PC-3 (cell line): ENCODE measurements at regions not wholly inside any gene's neighbourhood (a gene's known extent, or its start where the extent isn't known, plus 50 kb on each side); places are given as distances from the start of the nearest gene placed in this dataset.

ENCODE experiments used
- ATAC-seq: fragments of 200-7000 bp; cut with Tn5 transposase; 2 replicates; pipeline ENCODE4 v1.9.1; 2020; ENCODE audit warnings: mild to moderate bottlenecking, moderate library complexity
- BruUV-seq: library from RNA; stranded (reverse); fragments of 400-500 nt; replicated peaks from 2 replicates; lab custom pipeline; 2021; lab: Mats Ljungman, UMichigan
- CTCF ChIA-PET: fragments of 300-600 bp; sonication (Branson Sonifier 250); formaldehyde crosslinking; loops from one replicate; lab custom pipeline; 2022; ENCODE audit warnings: antibody characterized with exemption; lab: Charles Lee
- POLR2A ChIA-PET: fragments of 300-600 bp; sonication (Branson Sonifier 250); formaldehyde crosslinking; loops from one replicate; lab custom pipeline; 2022; ENCODE audit warnings: antibody characterized with exemption; ENCODE audit not compliant: unreplicated experiment; lab: Charles Lee
- DNase-seq: peaks from one replicate; pipeline ENCODE4 v3.0.0-alpha.2; 2015
- H2AFZ ChIP-seq: fragments of 300-600 bp; sonication (generic); 2 replicates; pipeline ENCODE4 v1.6.0; 2016; ENCODE audit warnings: antibody characterized with exemption, low read length
- H3F3A ChIP-seq: fragments of 300-600 bp; sonication (generic); one replicate; pipeline ENCODE4 v1.6.0; 2017; ENCODE audit warnings: antibody characterized with exemption, low read length, control low read depth, mild to moderate bottlenecking; ENCODE audit not compliant: unreplicated experiment
- H3K27ac ChIP-seq: fragments of 300-600 bp; sonication (generic); 2 replicates; pipeline ENCODE4 v1.5.1; 2016; ENCODE audit warnings: mild to moderate bottlenecking, low read length
- H3K27me3 ChIP-seq: fragments of 300-600 bp; sonication (generic); 2 replicates; pipeline ENCODE4 v1.6.1; 2016; ENCODE audit warnings: low read length, mixed read lengths
- H3K36me3 ChIP-seq: fragments of 300-600 bp; sonication (generic); 2 replicates; pipeline ENCODE4 v1.6.1; 2016; ENCODE audit warnings: low read depth, mixed run types, low read length, mixed read lengths
- H3K4me1 ChIP-seq: fragments of 300-600 bp; sonication (generic); 2 replicates; pipeline ENCODE4 v1.5.1; 2016; ENCODE audit warnings: low read length; ENCODE audit not compliant: insufficient read depth
- H3K4me2 ChIP-seq: fragments of 300-600 bp; sonication (generic); 2 replicates; pipeline ENCODE4 v1.6.0; 2016; ENCODE audit warnings: low read length
- H3K4me3 ChIP-seq: fragments of 300-600 bp; sonication (generic); 2 replicates; pipeline ENCODE4 v1.5.1; 2016; ENCODE audit warnings: mild to moderate bottlenecking, low read length, mixed read lengths
- H3K79me2 ChIP-seq: fragments of 300-600 bp; sonication (generic); 2 replicates; pipeline ENCODE4 v1.6.1; 2017; ENCODE audit warnings: low read length, mixed read lengths
- H3K9ac ChIP-seq: fragments of 300-600 bp; sonication (generic); 2 replicates; pipeline ENCODE4 v1.6.0; 2016; ENCODE audit warnings: mild to moderate bottlenecking, low read length
- H3K9me2 ChIP-seq: fragments of 300-600 bp; sonication (generic); replicated peaks from 2 replicates; pipeline ENCODE4 v1.6.1; 2016; ENCODE audit warnings: mixed run types, low read length, mixed read lengths
- H3K9me3 ChIP-seq: fragments of 300-600 bp; sonication (generic); 2 replicates; pipeline ENCODE4 v1.6.1; 2016; ENCODE audit warnings: low read length, mixed read lengths
- H4K20me1 ChIP-seq: fragments of 300-600 bp; sonication (generic); 2 replicates; pipeline ENCODE4 v1.6.1; 2016; ENCODE audit warnings: low read length, mixed read lengths
- EZH2 ChIP-seq: fragments of 300-600 bp; sonication (generic); IDR thresholded peaks from one replicate; pipeline ENCODE4 v1.6.1; 2017; ENCODE audit warnings: antibody characterized with exemption, mild to moderate bottlenecking, low read length; ENCODE audit not compliant: unreplicated experiment
- EZH2phosphoT487 ChIP-seq: fragments of 300-600 bp; sonication (generic); IDR thresholded peaks from 2 replicates; pipeline ENCODE4 v1.6.1; 2018; ENCODE audit warnings: mild to moderate bottlenecking, antibody characterized with exemption, low read length, borderline replicate concordance
- intact Hi-C: fragments of 100-400 bp; cut with micrococcal nuclease; formaldehyde crosslinking; loops from 2 replicates; pipeline ENCODE4 v1.9.0; 2023
- TF ChIP-seq, protein P1 (sequence below): fragments of 300-600 bp; sonication (generic); conservative IDR thresholded peaks from 2 replicates; pipeline ENCODE4 v1.5.1; 2017; ENCODE audit warnings: antibody characterized with exemption, low read depth, mild to moderate bottlenecking, low read length

DNA sequence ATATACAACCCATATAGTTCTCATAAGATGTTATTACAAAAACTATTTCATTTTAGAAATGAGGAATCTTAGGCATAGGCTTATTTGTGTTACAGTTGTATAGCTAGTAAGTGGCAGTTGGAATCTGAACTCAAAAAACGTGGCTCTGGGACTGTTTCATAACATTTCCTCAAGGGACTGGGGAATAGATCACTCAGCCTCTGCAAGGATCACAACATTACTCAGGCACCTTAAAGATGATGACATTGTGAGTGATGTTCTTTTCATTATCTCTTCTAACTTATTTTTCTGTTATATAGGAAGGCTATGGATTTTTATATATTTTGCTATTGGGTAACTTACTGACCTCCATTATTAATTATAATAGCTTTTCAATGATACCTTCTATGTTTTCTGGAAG is 774.2 kb upstream of the LCORL start:
- H3K27me3 ChIP-seq = no peaks in the 10 kb centered on the region; the same call in 1 of the 2 replicates
- BruUV-seq = no TSS peak
- no peaks in the 10 kb centered on the region for H3K79me2 ChIP-seq
- ChIA-PET CTCF (no interaction called here), POLR2A (no interaction called here)
- H4K20me1 ChIP-seq = no peaks in the 10 kb centered on the region
- no peak overlapping the region for H3K9ac ChIP-seq
- no peak overlapping the region for H3K4me3 ChIP-seq
- DNase-seq (no peak), ATAC-seq (no peak)
- H3K27ac ChIP-seq = no peak overlapping the region
- H2AFZ ChIP-seq = no peak overlapping the region
- no peaks in the 10 kb centered on the region for H3K9me2 ChIP-seq
- H3F3A ChIP-seq = no peaks in the 10 kb centered on the region
- no peaks in the 10 kb centered on the region for H3K36me3 ChIP-seq
- no peak for TF ChIP-seq EZH2phosphoT487
- TF ChIP-seq, protein P1, sequence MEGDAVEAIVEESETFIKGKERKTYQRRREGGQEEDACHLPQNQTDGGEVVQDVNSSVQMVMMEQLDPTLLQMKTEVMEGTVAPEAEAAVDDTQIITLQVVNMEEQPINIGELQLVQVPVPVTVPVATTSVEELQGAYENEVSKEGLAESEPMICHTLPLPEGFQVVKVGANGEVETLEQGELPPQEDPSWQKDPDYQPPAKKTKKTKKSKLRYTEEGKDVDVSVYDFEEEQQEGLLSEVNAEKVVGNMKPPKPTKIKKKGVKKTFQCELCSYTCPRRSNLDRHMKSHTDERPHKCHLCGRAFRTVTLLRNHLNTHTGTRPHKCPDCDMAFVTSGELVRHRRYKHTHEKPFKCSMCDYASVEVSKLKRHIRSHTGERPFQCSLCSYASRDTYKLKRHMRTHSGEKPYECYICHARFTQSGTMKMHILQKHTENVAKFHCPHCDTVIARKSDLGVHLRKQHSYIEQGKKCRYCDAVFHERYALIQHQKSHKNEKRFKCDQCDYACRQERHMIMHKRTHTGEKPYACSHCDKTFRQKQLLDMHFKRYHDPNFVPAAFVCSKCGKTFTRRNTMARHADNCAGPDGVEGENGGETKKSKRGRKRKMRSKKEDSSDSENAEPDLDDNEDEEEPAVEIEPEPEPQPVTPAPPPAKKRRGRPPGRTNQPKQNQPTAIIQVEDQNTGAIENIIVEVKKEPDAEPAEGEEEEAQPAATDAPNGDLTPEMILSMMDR = no peak
- TF ChIP-seq EZH2 = no peak
- intact Hi-C loops = no loop called here
- no peak overlapping the region for H3K4me2 ChIP-seq
- H3K9me3 ChIP-seq = no peaks in the 10 kb centered on the region
- H3K4me1 ChIP-seq = no peaks in the 10 kb centered on the region

DNA sequence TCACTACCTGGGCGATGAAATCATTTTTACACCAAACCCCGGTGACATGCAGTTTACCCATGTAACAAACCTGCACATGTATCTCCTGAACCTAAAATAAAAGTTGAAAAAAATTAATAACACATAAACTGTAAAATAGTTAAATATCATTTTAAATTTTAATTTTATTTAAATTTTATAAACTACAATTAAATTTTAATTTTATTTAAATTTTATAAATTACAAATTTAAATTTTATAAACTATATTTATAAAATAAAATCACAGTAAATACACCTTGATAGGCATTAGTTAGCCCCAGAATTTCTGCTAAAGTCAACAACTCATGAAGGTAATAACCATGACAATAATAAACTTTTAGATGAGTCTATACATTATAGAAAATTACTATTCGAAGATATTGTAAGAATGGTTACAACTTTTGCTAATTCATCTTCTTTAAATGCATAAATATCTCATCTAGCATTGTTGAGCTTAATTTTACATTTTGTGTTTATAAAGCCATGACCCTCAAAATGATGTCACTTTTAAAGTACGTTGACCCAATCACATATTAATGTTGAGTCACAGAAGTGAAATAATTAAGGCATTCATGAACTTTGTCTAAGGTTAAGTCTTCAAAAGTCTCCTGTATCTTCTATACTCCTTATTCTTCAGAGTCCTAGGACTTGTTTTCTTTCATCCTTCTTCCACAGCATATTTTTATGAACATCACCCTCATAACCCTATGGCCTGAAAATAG is 755.8 kb upstream of the LCORL start:
- TF ChIP-seq EZH2phosphoT487 (no peak), EZH2 (no peak)
- TF ChIP-seq, protein P1 = no peak
- no peak for DNase-seq
- Histone ChIP-seq H3K27me3 (no peaks in the 10 kb centered on the region), H3K4me1 (no peaks in the 10 kb centered on the region), H4K20me1 (no peaks in the 10 kb centered on the region), H3K9me3 (no peaks in the 10 kb centered on the region), H3K27ac (no peak overlapping the region), H3F3A (no peaks in the 10 kb centered on the region), H3K9me2 (no peaks in the 10 kb centered on the region), H3K36me3 (no peaks in the 10 kb centered on the region), H2AFZ (no peak overlapping the region), H3K79me2 (no peaks in the 10 kb centered on the region), H3K4me3 (no peak overlapping the region), H3K4me2 (no peak overlapping the region), H3K9ac (no peak overlapping the region)
- BruUV-seq = no TSS peak
- ChIA-PET CTCF (no interaction called here), POLR2A (no interaction called here)
- no peak for ATAC-seq
- intact Hi-C loops = no loop called here

DNA sequence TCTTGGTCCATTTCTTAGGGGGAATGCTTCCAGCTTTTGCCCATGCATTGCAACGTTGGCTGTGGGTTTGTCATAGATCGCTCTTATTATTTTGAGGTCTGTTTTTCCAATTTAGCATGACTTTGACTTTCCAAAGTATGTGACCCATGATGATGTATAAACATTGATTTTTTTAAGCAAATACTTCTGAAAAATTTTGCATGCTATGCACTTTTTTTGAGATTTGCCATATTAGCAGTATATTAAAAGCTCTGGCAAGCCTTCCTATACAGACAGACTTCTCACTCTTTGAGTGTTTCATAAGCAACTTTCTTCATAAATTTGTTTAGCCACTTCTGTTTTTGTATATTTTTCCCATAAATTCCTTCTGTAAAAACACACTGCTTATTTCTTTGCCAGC is 746.4 kb upstream of the LCORL start:
- no TSS peak for BruUV-seq
- ATAC-seq = no peak
- Histone ChIP-seq H3K4me2 (no peak overlapping the region), H3K27ac (no peak overlapping the region), H3K27me3 (no peaks in the 10 kb centered on the region), H3K4me1 (no peaks in the 10 kb centered on the region), H2AFZ (no peak overlapping the region), H4K20me1 (no peaks in the 10 kb centered on the region), H3K79me2 (no peaks in the 10 kb centered on the region), H3K9ac (no peak overlapping the region), H3K36me3 (no peaks in the 10 kb centered on the region), H3F3A (no peaks in the 10 kb centered on the region), H3K9me2 (no peaks in the 10 kb centered on the region), H3K4me3 (no peak overlapping the region), H3K9me3 (no peaks in the 10 kb centered on the region)
- ChIA-PET POLR2A (no interaction called here), CTCF (no interaction called here)
- no peak for DNase-seq
- intact Hi-C loops = no loop called here
- TF ChIP-seq EZH2 (no peak), EZH2phosphoT487 (no peak)
- TF ChIP-seq, protein P1 = no peak
